ENCODE measurements at regions not wholly inside any gene's neighbourhood (a gene's known extent, or its start where the extent isn't known, plus 50 kb on each side); places are given as distances from the start of the nearest gene placed in this dataset.

- Mint-ChIP-seq H3K27ac (no peak overlapping the region), H3K27me3 (ENCODE audit: low read depth in 2 of 2) (no peaks in the 10 kb centered on the region), H3K4me1 (no peaks in the 10 kb centered on the region), H3K9me3 (peaks cover 15% of the 10 kb centered on the region in 2 donors), H3K4me3 (no peak overlapping the region), H3K36me3 (no peaks in the 10 kb centered on the region)
- H3K4me3 ChIP-seq (ENCODE audit: low read length): no peak overlapping the region
- intact Hi-C loops (cut with micrococcal nuclease): no loop called here
- H3K27me3 ChIP-seq (ENCODE audit: control insufficient read depth, insufficient read depth, low read length): no peaks in the 10 kb centered on the region
- 87% methylated on average over 5 of the region's 5 CpGs for WGBS (ENCODE audit: insufficient coverage)
- DNase-seq: no peak
- H3K4me1 ChIP-seq (ENCODE audit: control insufficient read depth, insufficient read depth, low read length): no peaks in the 10 kb centered on the region
- TF ChIP-seq, protein P1, sequence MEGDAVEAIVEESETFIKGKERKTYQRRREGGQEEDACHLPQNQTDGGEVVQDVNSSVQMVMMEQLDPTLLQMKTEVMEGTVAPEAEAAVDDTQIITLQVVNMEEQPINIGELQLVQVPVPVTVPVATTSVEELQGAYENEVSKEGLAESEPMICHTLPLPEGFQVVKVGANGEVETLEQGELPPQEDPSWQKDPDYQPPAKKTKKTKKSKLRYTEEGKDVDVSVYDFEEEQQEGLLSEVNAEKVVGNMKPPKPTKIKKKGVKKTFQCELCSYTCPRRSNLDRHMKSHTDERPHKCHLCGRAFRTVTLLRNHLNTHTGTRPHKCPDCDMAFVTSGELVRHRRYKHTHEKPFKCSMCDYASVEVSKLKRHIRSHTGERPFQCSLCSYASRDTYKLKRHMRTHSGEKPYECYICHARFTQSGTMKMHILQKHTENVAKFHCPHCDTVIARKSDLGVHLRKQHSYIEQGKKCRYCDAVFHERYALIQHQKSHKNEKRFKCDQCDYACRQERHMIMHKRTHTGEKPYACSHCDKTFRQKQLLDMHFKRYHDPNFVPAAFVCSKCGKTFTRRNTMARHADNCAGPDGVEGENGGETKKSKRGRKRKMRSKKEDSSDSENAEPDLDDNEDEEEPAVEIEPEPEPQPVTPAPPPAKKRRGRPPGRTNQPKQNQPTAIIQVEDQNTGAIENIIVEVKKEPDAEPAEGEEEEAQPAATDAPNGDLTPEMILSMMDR (IDR thresholded peaks at IDR 0.05): no peak
- H3K9me3 ChIP-seq (ENCODE audit: control insufficient read depth, insufficient read depth, low read length): no peaks in the 10 kb centered on the region
- no peak overlapping the region for H3K27ac ChIP-seq (ENCODE audit: low read length)
- ATAC-seq: no peak
- no peaks in the 10 kb centered on the region for H3K36me3 ChIP-seq (ENCODE audit: control insufficient read depth, insufficient read depth, low read length)
Observed at GRCh38 chr7:41280491-41280890, 422.4 kb downstream of the INHBA start.

- Histone ChIP-seq H3K36me3 (ENCODE audit: control insufficient read depth, insufficient read depth, low read length) (no peaks in the 10 kb centered on the region), H3K27ac (ENCODE audit: low read length) (no peak overlapping the region), H3K9me3 (ENCODE audit: control insufficient read depth, insufficient read depth, low read length) (no peaks in the 10 kb centered on the region), H3K4me1 (ENCODE audit: control insufficient read depth, insufficient read depth, low read length) (no peaks in the 10 kb centered on the region), H3K4me3 (ENCODE audit: low read length) (no peak overlapping the region), H3K27me3 (ENCODE audit: control insufficient read depth, insufficient read depth, low read length) (no peaks in the 10 kb centered on the region)
- H3K27ac Mint-ChIP-seq: no peak overlapping the region
- intact Hi-C loops (cut with micrococcal nuclease): no loop called here
- WGBS (ENCODE audit: insufficient coverage): 87% methylated on average over 2 of the region's 2 CpGs
- no peak for DNase-seq
- no peak overlapping the region for H3K4me3 Mint-ChIP-seq
- H3K9me3 Mint-ChIP-seq: peaks cover 11 to 12% of the 10 kb centered on the region in 2 donors
- TF ChIP-seq, protein P1 (IDR thresholded peaks at IDR 0.05): no peak
- no peaks in the 10 kb centered on the region for H3K27me3 Mint-ChIP-seq (ENCODE audit: low read depth in 2 of 2)
- no peaks in the 10 kb centered on the region for H3K4me1 Mint-ChIP-seq
- ATAC-seq: no peak
- H3K36me3 Mint-ChIP-seq: peaks cover under 1% of the 10 kb centered on the region
Observed at GRCh38 chr7:41277561-41277960, 425.3 kb downstream of the INHBA start.

GRCh38 chr7:41275255-41275654 lies 427.6 kb downstream of the INHBA start:
- Mint-ChIP-seq H3K4me3 (no peak overlapping the region), H3K27me3 (ENCODE audit: low read depth in 2 of 2) (no peaks in the 10 kb centered on the region), H3K36me3 (peaks cover 7% of the 10 kb centered on the region), H3K9me3 (peaks cover 10 to 12% of the 10 kb centered on the region in 2 donors), H3K4me1 (no peaks in the 10 kb centered on the region), H3K27ac (no peak overlapping the region)
- TF ChIP-seq, protein P1 (IDR thresholded peaks at IDR 0.05): no peak
- no peaks in the 10 kb centered on the region for H3K4me1 ChIP-seq (ENCODE audit: control insufficient read depth, insufficient read depth, low read length)
- no peak overlapping the region for H3K4me3 ChIP-seq (ENCODE audit: low read length)
- H3K27ac ChIP-seq (ENCODE audit: low read length): no peak overlapping the region
- ATAC-seq: no peak
- H3K9me3 ChIP-seq (ENCODE audit: control insufficient read depth, insufficient read depth, low read length): no peaks in the 10 kb centered on the region
- H3K27me3 ChIP-seq (ENCODE audit: control insufficient read depth, insufficient read depth, low read length): no peaks in the 10 kb centered on the region
- H3K36me3 ChIP-seq (ENCODE audit: control insufficient read depth, insufficient read depth, low read length): no peaks in the 10 kb centered on the region
- WGBS (ENCODE audit: insufficient coverage): 92% methylated on average over 9 of the region's 9 CpGs
- intact Hi-C loops (cut with micrococcal nuclease): no loop called here
- DNase-seq: no peak

- Mint-ChIP-seq H3K27me3 (ENCODE audit: low read depth in 2 of 2) (no peaks in the 10 kb centered on the region), H3K36me3 (peaks cover 7% of the 10 kb centered on the region), H3K27ac (no peak overlapping the region), H3K4me1 (no peaks in the 10 kb centered on the region), H3K4me3 (no peak overlapping the region), H3K9me3 (peaks cover 10 to 12% of the 10 kb centered on the region in 2 donors)
- no peak for ATAC-seq
- no peaks in the 10 kb centered on the region for H3K27me3 ChIP-seq (ENCODE audit: control insufficient read depth, insufficient read depth, low read length)
- no peak for DNase-seq
- H3K9me3 ChIP-seq (ENCODE audit: control insufficient read depth, insufficient read depth, low read length): no peaks in the 10 kb centered on the region
- no peaks in the 10 kb centered on the region for H3K4me1 ChIP-seq (ENCODE audit: control insufficient read depth, insufficient read depth, low read length)
- no peak overlapping the region for H3K27ac ChIP-seq (ENCODE audit: low read length)
- TF ChIP-seq, protein P1 (IDR thresholded peaks at IDR 0.05): no peak
- H3K36me3 ChIP-seq (ENCODE audit: control insufficient read depth, insufficient read depth, low read length): no peaks in the 10 kb centered on the region
- H3K4me3 ChIP-seq (ENCODE audit: low read length): no peak overlapping the region
- intact Hi-C loops (cut with micrococcal nuclease): no loop called here
- WGBS (ENCODE audit: insufficient coverage): 80% methylated on average over 4 of the region's 5 CpGs
Observed at GRCh38 chr7:41274179-41274578, 428.7 kb downstream of the INHBA start.

All from natural killer cell (primary cell).